ENCODE measurements at regions not wholly inside any gene's neighbourhood (a gene's known extent, or its start where the extent isn't known, plus 50 kb on each side); places are given as distances from the start of the nearest gene placed in this dataset.

GRCh38 chr3:110711851-110712516 lies 359.6 kb upstream of the NECTIN3 start:
- no peak for DNase-seq

GRCh38 chr3:110727056-110727455 lies 344.6 kb upstream of the NECTIN3 start:
- no peak for DNase-seq

GRCh38 chr3:110731148-110731547 lies 340.5 kb upstream of the NECTIN3 start:
- DNase-seq = no peak

- no peak for DNase-seq
These were observed 339.2 kb upstream of the NECTIN3 start for GRCh38 chr3:110732420-110732819.

- DNase-seq = no peak
These were observed 338.6 kb upstream of the NECTIN3 start for GRCh38 chr3:110733045-110733444.

GRCh38 chr3:110734524-110734923 lies 337.1 kb upstream of the NECTIN3 start:
- no peak for DNase-seq

GRCh38 chr3:110736332-110736731 lies 335.3 kb upstream of the NECTIN3 start:
- no peak for DNase-seq

GRCh38 chr3:110738531-110738930 lies 333.1 kb upstream of the NECTIN3 start:
- no peak for DNase-seq

GRCh38 chr3:110741891-110742290 lies 329.7 kb upstream of the NECTIN3 start:
- no peak for DNase-seq

GRCh38 chr3:110743202-110743601 lies 328.4 kb upstream of the NECTIN3 start:
- no peak for DNase-seq

GRCh38 chr3:110743984-110744383 lies 327.6 kb upstream of the NECTIN3 start:
- no peak for DNase-seq

GRCh38 chr3:110744723-110745122 lies 326.9 kb upstream of the NECTIN3 start:
- DNase-seq = no peak

- DNase-seq = no peak
These were observed 322.6 kb upstream of the NECTIN3 start for GRCh38 chr3:110749006-110749405.

GRCh38 chr3:110750201-110750600 lies 321.4 kb upstream of the NECTIN3 start:
- no peak for DNase-seq

GRCh38 chr3:110752307-110752706 lies 319.3 kb upstream of the NECTIN3 start:
- no peak for DNase-seq

- DNase-seq = no peak
These were observed 318.1 kb upstream of the NECTIN3 start for GRCh38 chr3:110753516-110753915.

- no peak for DNase-seq
These were observed 317.3 kb upstream of the NECTIN3 start for GRCh38 chr3:110754212-110754916.

- DNase-seq = no peak
These were observed 316.3 kb upstream of the NECTIN3 start for GRCh38 chr3:110755345-110755744.

GRCh38 chr3:110756705-110757104 lies 314.9 kb upstream of the NECTIN3 start:
- no peak for DNase-seq

- DNase-seq = no peak
These were observed 313.4 kb upstream of the NECTIN3 start for GRCh38 chr3:110758208-110758607.

GRCh38 chr3:110767156-110767555 lies 304.5 kb upstream of the NECTIN3 start:
- DNase-seq = no peak

GRCh38 chr3:110767838-110768237 lies 303.8 kb upstream of the NECTIN3 start:
- no peak for DNase-seq

- DNase-seq = no peak
These were observed 298.1 kb upstream of the NECTIN3 start for GRCh38 chr3:110773413-110773954.

GRCh38 chr3:110774496-110775265 lies 296.9 kb upstream of the NECTIN3 start:
- DNase-seq = no peak
